ENCODE measurements at regions not wholly inside any gene's neighbourhood (a gene's known extent, or its start where the extent isn't known, plus 50 kb on each side); places are given as distances from the start of the nearest gene placed in this dataset.
A peak's percentile ranks its signal among the peaks of the same experiment; 100 is the strongest.

DNA sequence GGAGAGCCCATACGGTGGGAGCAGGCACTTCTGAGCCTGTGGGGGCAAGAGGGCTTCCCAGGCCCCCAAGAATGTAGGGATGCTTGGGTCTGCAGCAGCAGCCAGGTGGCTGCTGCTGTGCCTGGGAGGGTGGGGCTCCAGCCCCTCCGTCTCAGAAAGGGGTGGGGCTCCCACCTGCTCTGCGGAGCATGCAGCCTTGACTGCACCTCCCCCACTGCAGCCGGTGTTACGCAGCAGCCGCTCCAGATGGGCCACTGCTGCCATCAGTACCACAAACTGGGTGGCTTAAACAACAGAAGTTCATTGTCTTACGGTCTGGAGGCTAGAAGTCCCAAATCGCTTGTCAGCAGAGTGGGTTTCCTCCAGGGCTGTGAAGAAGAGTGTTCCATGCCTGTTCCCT, 365.5 kb downstream of the TMEM38B start:
- Histone ChIP-seq H2AK5ac (ENCODE audit: low read depth, low read length) (no peak overlapping the region), H4K91ac (replicated peaks; ENCODE audit: insufficient read length, low read length) (peak overlapping the region; percentile 65), H3K18ac (ENCODE audit: extremely low read depth, low read length) (no peak overlapping the region), H3K4me1 (replicated peaks in 1 of 4; ENCODE audit: control insufficient read depth in 3 of 4, insufficient read depth in 4 of 4, low read length in 3 of 4) (no peaks in the 10 kb centered on the region; a peak in 1 of 7 replicates), H3K36me3 (ENCODE audit: control insufficient read depth in 2 of 4, insufficient read depth in 4 of 4, low read length in 3 of 4) (no peaks in the 10 kb centered on the region), H2BK15ac (ENCODE audit: low read length) (no peak overlapping the region), H3K27ac (ENCODE audit: low read depth, low read length) (no peak overlapping the region), H3K56ac (replicated peaks; ENCODE audit: insufficient read length, low read depth, low read length) (no peak overlapping the region), H3K4ac (replicated peaks; ENCODE audit: insufficient read length, low read depth, low read length) (no peak overlapping the region), H2BK5ac (ENCODE audit: low read depth, low read length) (no peak overlapping the region), H2BK12ac (ENCODE audit: low read depth, low read length) (no peak overlapping the region), H3K27me3 (replicated peaks in 1 of 4; ENCODE audit: control insufficient read depth in 3 of 4, extremely low read depth in 1 of 4, insufficient read depth in 3 of 4, low read length in 3 of 4) (no peaks in the 10 kb centered on the region), H3K4me2 (ENCODE audit: insufficient read depth in 1 of 2, low read depth in 2 of 2, low read length in 2 of 2) (no peak overlapping the region), H3K9me3 (ENCODE audit: insufficient read depth in 2 of 2, low read depth in 1 of 2, low read length in 1 of 2) (peaks cover 13 to 14% of the 10 kb centered on the region in 2 experiments; a peak in 3 of 4 replicates), H3K14ac (ENCODE audit: insufficient read length) (no peak overlapping the region), H4K20me1 (replicated peaks in 1 of 2; ENCODE audit: control insufficient read depth in 1 of 2, insufficient read depth in 2 of 2, low read length in 2 of 2) (no peaks in the 10 kb centered on the region), H2BK20ac (ENCODE audit: low read length) (no peak overlapping the region), H3K23ac (ENCODE audit: insufficient read length) (no peak overlapping the region), H2BK120ac (replicated peaks; ENCODE audit: low read depth, low read length) (no peak overlapping the region), H3K9ac (replicated peaks in 1 of 4; ENCODE audit: extremely low read depth in 1 of 4, low read depth in 3 of 4, low read length in 3 of 4) (no peak overlapping the region), H3K79me1 (ENCODE audit: low read depth, low read length) (no peaks in the 10 kb centered on the region), H4K8ac (ENCODE audit: extremely low read depth, insufficient read depth, low read length) (no peak overlapping the region), H3K23me2 (ENCODE audit: low read depth, low read length) (no peaks in the 10 kb centered on the region), H2AFZ (ENCODE audit: low read length) (peak overlapping the region; percentile 51; the same call in 1 of the 2 replicates), H3K79me2 (ENCODE audit: control insufficient read depth in 1 of 2, insufficient read depth in 2 of 2, low read length in 2 of 2) (no peaks in the 10 kb centered on the region), H3K4me3 (ENCODE audit: extremely low read depth in 1 of 4, insufficient read depth in 2 of 4, low read depth in 3 of 4, low read length in 4 of 4) (no peak overlapping the region), H4K5ac (ENCODE audit: insufficient read length, low read depth, low read length) (no peak overlapping the region)
- TF ChIP-seq SP4 (IDR thresholded peaks at IDR 0.05; ENCODE audit: low read length) (no peak), CEBPB (IDR thresholded peaks at IDR 0.05; ENCODE audit: low read depth, low read length) (no peak)
- no peak for FAIRE-seq
- ChIA-PET CTCF (ENCODE audit: partially characterized antibody) (interaction anchor here (1.7 kb wide), 1 partner anchor 11 kb away, joined by 3 read pairs; no protein-coding TSS in a partner anchor), POLR2A (ENCODE audit: partially characterized antibody) (no interaction called here)
- no peak for DNase-seq (ENCODE audit: low read depth in 1 of 2, low spot score in 2 of 2)
- WGBS, 2 experiments (ENCODE audit: extremely low coverage in 1 of 2, insufficient coverage in 1 of 2, insufficient read length in 1 of 2, insufficient replicate concordance in 2 of 2, low coverage in 1 of 2, low lambda C conversion rate in 2 of 2, missing lambda C conversion rate in 1 of 2), result 93% methylated on average over 8 of the region's 8 CpGs; no CpG with 5 or more reads in 1 of the 2 experiments

Measured in H1 (cell line).